GM12865 (cell line): ENCODE measurements at regions not wholly inside any gene's neighbourhood (a gene's known extent, or its start where the extent isn't known, plus 50 kb on each side); places are given as distances from the start of the nearest gene placed in this dataset.

Experiments used
- DNase-seq: peaks from one replicate; pipeline ENCODE4 v3.0.0; 2010; ENCODE audit warnings: low read depth
- H3K4me3 ChIP-seq: 2 replicates; pipeline ENCODE4 v1.5.1; 2011; ENCODE audit warnings: mild to moderate bottlenecking, low read depth, low read length, control low read depth
- TF ChIP-seq, protein P1 (sequence below): IDR thresholded peaks from 2 replicates; pipeline ENCODE4 v1.5.1; 2011; ENCODE audit warnings: low read length, control low read depth, low read depth, inconsistent platforms; ENCODE audit not compliant: insufficient read depth; ENCODE audit errors: missing control alignments

DNA sequence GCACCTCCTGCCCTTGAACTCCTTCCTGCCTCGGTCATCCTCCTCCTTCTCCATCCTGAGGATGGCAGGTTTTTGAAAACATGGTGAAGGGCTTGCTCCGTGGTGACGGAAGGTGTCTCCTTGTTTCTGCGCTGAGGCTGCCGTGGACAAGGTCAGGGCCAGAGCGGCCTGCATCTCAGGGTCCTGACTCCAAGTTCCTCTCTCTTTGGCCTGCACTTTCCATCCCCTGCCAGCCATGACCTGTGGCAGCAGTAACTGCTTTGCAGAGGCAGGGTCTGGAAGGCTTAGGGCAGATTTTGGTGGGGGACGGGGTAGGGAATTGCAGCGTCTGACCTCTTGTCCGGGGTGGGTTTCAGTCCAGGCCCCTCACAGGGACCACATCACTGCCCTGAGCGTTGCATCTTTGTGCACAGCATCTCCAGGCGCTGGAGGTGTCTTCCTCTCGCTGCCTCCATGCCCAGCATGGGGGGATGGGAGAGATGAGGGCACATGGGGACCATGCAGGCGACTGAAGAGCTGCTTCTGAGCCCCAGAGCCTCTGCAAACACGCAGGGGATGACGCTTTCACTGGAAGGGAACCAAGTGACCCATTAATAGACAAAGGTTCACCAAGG is 216.8 kb downstream of the TEX29 start:
- no peak overlapping the region for H3K4me3 ChIP-seq
- DNase-seq = no peak
- TF ChIP-seq, protein P1, sequence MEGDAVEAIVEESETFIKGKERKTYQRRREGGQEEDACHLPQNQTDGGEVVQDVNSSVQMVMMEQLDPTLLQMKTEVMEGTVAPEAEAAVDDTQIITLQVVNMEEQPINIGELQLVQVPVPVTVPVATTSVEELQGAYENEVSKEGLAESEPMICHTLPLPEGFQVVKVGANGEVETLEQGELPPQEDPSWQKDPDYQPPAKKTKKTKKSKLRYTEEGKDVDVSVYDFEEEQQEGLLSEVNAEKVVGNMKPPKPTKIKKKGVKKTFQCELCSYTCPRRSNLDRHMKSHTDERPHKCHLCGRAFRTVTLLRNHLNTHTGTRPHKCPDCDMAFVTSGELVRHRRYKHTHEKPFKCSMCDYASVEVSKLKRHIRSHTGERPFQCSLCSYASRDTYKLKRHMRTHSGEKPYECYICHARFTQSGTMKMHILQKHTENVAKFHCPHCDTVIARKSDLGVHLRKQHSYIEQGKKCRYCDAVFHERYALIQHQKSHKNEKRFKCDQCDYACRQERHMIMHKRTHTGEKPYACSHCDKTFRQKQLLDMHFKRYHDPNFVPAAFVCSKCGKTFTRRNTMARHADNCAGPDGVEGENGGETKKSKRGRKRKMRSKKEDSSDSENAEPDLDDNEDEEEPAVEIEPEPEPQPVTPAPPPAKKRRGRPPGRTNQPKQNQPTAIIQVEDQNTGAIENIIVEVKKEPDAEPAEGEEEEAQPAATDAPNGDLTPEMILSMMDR = no peak

DNA sequence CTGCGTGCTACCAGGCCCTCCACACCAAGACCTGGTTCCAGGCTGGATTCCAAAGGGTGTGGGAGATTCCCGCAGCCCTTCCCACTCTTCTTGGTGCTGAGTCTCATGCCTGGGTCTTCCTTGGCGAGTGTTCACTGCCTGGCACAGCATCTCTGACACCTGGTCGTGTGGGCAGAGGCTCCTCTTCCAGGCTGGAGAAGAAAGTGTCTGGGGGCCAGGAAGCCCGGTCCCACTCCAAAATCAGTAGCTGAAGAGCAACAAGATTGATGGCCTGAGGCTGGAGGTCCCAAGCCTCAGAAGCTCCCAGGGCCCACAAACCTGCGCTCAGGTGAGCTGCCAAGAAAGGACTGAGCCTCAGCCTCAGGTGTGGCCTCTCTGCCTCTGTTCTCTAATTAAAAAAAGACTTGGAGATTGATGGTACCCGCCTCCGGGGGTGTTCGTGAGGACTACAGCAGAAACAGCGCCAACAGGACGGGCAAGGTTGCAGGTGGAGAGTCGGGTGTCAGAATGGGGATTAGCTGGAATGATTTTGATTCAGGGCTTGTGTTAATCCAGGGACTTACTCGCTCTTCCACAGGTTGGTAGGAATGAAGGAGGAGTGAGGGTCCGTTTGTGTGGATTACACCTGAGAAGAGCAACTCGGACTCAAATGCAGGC is 217.5 kb downstream of the TEX29 start:
- no peak overlapping the region for H3K4me3 ChIP-seq
- TF ChIP-seq, protein P1 = no peak
- DNase-seq = no peak

DNA sequence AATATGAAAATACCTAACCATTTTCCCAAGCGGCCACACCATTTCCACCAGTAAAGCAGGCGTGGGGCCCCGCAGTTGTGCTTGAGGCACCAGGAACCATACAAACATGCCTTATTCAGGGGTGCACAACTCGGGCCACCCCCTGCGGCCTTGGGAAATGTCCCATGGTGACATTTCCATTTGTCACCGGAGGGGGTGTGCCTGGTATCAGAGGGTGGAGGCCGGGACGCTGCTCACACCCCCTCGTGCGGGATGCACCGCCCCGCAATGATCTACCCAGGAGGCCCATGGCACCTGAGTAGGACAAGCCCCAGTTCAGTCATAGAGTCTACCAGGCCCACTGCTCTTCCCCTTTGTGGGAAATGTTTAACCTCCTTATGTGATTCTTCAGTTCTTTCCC is 218.8 kb downstream of the TEX29 start:
- TF ChIP-seq, protein P1 = no peak

DNA sequence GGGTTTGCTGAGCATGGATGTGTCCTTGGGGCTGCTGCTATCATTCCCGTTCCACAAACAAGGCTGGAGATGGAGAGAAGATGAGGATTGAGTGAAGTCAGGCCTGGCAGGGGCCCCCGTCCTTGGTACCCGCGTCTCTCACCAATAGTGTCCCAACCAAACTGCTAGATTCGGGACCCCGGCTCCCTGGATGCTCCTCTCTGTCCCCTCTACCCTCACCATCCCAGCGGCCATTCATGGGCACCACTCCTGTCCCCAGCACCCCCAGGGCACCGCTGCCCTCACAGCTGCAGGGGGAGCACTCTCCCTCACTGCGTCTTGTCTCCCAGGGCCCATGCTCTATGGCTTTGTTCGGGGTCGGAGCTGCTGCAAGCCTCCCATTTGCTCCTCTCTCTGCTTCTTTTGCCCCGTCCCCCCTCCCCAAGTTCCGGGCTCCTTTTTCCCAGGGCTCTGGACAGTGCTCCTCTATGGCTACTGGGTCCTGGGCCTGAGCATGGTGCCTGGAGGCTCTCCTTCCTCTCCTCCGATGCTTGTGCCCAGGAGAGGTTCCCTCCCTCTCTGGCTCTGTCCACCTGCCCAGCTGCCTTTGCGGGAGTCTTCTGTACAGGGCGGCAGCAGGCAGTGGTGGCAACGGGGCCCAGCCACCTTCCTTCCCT is 219.5 kb downstream of the TEX29 start:
- TF ChIP-seq, protein P1 = no peak
- DNase-seq = no peak

More for the DNA sequence above, 218.8 kb downstream of the TEX29 start:
- no peak for DNase-seq
- H3K4me3 ChIP-seq = no peak overlapping the region

DNA sequence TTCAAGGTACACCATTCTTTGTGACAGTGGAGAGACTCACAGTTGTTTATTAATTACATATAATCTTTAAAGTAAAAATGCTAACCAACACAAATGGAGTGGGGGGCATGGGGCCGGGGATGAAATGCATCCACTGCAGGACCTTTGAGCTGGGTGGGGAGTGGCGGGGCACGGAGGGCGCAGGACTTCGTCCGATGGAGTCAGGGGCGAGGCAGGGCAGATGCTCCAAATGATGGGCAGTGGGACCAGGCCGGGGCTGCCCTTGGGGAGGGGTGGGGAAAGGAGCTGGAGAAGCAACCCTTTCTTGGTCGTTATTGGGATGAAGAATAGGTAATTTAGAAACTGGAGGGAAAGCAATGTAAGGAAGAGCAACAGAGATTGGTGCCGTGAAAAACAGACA is 220.0 kb downstream of the TEX29 start:
- no peak for DNase-seq
- no peak overlapping the region for H3K4me3 ChIP-seq
- TF ChIP-seq, protein P1 = no peak

More for the DNA sequence above, 219.5 kb downstream of the TEX29 start:
- H3K4me3 ChIP-seq = no peak overlapping the region

DNA sequence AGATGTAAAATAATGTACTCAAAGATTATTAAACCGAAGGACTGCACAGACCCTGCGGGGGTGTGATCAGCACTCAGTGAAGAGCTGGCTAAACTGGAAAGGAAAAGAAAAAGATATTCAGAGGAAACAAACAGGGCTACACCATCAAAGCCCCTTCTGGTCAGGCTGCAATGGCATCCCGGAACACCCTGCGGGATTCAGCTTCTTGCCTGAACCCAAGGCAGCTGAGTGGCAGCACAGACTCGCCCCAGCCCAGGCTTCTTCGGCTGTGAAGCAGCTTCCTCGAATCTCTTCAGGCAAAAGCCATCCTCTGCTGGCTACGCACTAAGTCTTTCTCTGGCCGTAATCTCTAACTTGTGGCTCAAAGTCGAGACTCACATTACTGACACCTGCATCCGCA is 220.9 kb downstream of the TEX29 start:
- DNase-seq = no peak

More for the DNA sequence above, 220.9 kb downstream of the TEX29 start:
- no peak overlapping the region for H3K4me3 ChIP-seq
- TF ChIP-seq, protein P1 = no peak
